IPS DF 6.9 (cell line): ENCODE measurements at regions not wholly inside any gene's neighbourhood (a gene's known extent, or its start where the extent isn't known, plus 50 kb on each side); places are given as distances from the start of the nearest gene placed in this dataset.

ENCODE experiments used
- DNase-seq: peaks from one replicate; pipeline ENCODE4 v3.0.0-alpha.2; 2013; ENCODE audit warnings: low read depth, low spot score
- H3K27ac ChIP-seq: one replicate; pipeline ENCODE4 v1.5.1; 2013; ENCODE audit warnings: low read length, control low read depth
- H3K27me3 ChIP-seq: 2 replicates; pipeline ENCODE4 v1.6.1; 2013; ENCODE audit warnings: mild to moderate bottlenecking, low read length; ENCODE audit not compliant: control insufficient read depth, insufficient read depth
- H3K36me3 ChIP-seq: 2 replicates; pipeline ENCODE4 v1.6.1; 2013; ENCODE audit warnings: low read length; ENCODE audit not compliant: control insufficient read depth, insufficient read depth
- H3K4me1 ChIP-seq: 2 replicates; pipeline ENCODE4 v1.6.1; 2013; ENCODE audit warnings: low read length; ENCODE audit not compliant: control insufficient read depth, insufficient read depth
- H3K4me3 ChIP-seq: 2 replicates; pipeline ENCODE4 v1.5.1; 2013; ENCODE audit warnings: mild to moderate bottlenecking, low read length
- H3K9me3 ChIP-seq: 2 replicates; pipeline ENCODE4 v1.6.1; 2013; ENCODE audit warnings: low read length, inconsistent platforms; ENCODE audit not compliant: control insufficient read depth, insufficient read depth
- WGBS: extraction: QIAGEN DNeasy Blood & Tissue Kit; methylation state at CpG from one replicate; pipeline ENCODE4 v1.1.7; 2013; ENCODE audit warnings: mixed read lengths, missing lambda C conversion rate; ENCODE audit not compliant: insufficient read length, insufficient coverage; 5-methylcytosine and 5-hydroxymethylcytosine counted together

DNA sequence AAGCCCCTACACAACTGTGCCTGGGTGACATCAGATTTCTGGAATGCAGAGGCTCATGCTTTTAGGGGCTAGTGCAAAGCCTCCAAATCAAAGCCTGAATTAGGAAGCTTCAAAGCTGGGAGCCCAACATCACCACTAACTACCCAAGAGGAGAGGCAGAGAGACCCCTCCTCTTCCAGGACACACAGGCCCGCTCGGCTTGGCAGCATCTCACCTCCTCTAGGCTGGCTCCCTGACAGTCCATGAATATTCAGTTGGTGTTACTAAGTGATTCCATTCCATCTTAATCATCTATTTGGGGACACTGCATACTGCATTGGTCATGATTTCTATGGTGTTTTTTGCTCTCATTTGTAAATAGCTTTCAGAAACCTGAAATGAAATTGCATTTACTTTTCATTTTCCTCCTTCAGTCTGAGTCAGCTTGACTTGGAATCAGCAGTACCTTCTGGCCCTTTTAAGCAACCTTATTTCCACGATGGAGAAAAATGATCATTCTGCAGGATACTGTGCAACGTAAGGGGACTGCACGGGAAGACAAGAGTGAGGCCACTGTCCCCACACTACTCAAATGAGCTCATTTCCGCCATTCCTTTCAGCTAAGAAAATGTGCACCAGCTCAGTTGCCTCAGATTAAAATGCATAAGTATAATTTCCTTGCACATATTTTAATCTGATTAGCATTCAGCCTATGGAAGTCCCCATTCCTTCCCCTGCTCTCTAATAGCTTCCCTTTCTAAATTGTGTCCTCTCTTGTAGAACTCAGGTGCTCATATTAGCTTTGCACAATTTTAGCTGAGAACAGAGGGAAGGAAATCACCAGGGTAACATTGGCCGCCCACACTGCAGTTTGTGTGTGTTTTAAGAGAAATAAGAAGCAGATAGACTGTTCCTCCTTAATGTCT lies 219.9 kb downstream of the RFC3 start:
- no peak overlapping the region for H3K27ac ChIP-seq

DNA sequence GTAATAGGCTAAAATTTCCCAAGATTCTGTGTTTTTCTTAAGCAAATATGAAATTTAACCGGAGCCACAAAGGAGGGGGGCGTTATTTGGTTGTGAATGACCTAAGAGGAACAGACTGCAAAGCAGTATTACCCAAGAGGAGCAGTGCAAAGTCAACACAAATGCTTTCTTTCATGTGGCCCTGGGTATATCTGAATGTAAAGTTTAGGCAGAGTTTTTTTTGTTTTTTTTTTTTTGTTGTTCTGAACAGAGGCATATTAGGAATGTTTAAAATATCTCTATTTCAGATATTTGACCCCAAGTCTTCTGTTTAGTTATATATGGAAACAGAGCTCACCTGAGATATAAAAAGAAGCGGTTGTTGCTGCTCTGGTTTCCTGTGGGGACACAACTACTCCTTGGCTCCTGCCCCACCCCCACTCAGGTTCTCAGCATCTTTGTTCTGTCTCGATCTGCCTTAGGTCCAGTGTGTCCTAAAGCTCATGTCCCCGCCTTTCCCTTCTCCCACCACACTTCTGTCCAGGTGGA lies 220.7 kb downstream of the RFC3 start:
- no CpG with 5 or more reads among the region's 5 CpGs for WGBS
- no peaks in the 10 kb centered on the region for H3K36me3 ChIP-seq
- H3K27me3 ChIP-seq: no peaks in the 10 kb centered on the region
- no peaks in the 10 kb centered on the region for H3K9me3 ChIP-seq
- no peak overlapping the region for H3K4me3 ChIP-seq
- no peak for DNase-seq
- no peak overlapping the region for H3K27ac ChIP-seq
- no peaks in the 10 kb centered on the region for H3K4me1 ChIP-seq

More for the DNA sequence above, 219.9 kb downstream of the RFC3 start:
- no peaks in the 10 kb centered on the region for H3K9me3 ChIP-seq
- WGBS: no CpG with 5 or more reads among the region's 7 CpGs
- no peaks in the 10 kb centered on the region for H3K4me1 ChIP-seq
- H3K4me3 ChIP-seq: no peak overlapping the region
- H3K27me3 ChIP-seq: no peaks in the 10 kb centered on the region
- no peaks in the 10 kb centered on the region for H3K36me3 ChIP-seq
- DNase-seq: no peak

DNA sequence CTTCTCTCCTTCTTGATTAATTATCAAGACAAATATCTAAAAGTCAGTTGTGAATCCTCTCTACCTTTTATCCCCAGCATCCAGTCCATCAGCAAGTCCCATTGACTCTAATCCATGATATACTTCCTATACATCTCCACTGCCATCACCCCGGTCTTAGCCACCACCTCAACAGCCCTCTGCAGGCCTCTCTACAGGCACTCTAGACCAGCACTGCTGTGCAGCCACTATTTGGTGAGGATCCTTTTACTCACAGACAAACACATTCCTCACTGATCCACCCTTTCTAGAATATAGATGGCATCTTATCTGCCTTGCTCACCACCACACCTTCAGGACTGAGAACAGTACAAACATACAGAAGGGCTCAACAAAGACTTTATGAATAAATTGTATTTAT lies 221.7 kb downstream of the RFC3 start:
- Histone ChIP-seq H3K27me3 (no peaks in the 10 kb centered on the region), H3K9me3 (no peaks in the 10 kb centered on the region), H3K4me3 (no peak overlapping the region), H3K36me3 (no peaks in the 10 kb centered on the region), H3K4me1 (no peaks in the 10 kb centered on the region), H3K27ac (no peak overlapping the region)
- no peak for DNase-seq
- no CpG with 5 or more reads among the region's 1 CpG for WGBS

DNA sequence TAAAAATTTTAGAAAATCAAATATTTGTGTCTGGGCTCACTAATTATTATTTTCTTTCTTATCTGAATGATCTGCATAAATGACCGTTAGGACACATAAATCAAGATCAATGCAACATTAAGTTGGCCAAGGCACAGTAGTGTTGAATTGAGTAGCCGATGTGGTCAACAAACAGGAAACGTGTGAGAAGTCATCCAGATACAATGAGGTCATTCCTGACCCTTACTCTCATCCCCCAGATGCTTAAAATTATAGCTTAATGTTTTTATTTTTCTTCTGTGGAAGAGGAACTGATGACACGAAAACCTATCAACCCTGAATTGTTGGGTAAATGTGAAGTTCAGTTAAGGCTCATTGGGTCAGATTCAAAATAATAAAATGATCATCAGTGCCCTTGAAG lies 222.9 kb downstream of the RFC3 start:
- Histone ChIP-seq H3K4me3 (no peak overlapping the region), H3K36me3 (no peaks in the 10 kb centered on the region), H3K27me3 (no peaks in the 10 kb centered on the region), H3K27ac (no peak overlapping the region), H3K9me3 (no peaks in the 10 kb centered on the region), H3K4me1 (no peaks in the 10 kb centered on the region)
- no peak for DNase-seq
- no CpG with 5 or more reads among the region's 4 CpGs for WGBS

DNA sequence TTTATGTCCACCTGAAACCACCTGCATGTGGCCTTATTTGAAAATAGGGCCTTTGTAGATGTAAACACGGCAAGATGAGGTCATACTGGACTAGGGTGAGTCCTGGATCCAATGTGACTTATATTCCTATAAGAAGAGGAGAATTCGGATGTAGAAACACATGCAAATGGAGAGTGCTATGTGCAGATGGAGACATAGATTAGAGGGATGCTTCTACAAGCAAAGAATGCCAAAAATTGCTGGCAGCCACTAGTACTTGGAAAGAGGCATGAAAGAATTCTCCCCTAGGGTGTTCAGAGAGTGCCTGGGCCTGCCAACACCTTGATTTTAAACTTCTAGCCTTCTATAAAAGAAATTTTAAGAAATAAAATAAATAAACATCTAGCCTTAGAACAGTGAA lies 226.1 kb downstream of the RFC3 start:
- Histone ChIP-seq H3K4me3 (no peak overlapping the region), H3K9me3 (no peaks in the 10 kb centered on the region), H3K27me3 (no peaks in the 10 kb centered on the region), H3K27ac (no peak overlapping the region), H3K4me1 (no peaks in the 10 kb centered on the region), H3K36me3 (no peaks in the 10 kb centered on the region)
- WGBS: no CpG with 5 or more reads among the region's 2 CpGs
- DNase-seq: no peak

DNA sequence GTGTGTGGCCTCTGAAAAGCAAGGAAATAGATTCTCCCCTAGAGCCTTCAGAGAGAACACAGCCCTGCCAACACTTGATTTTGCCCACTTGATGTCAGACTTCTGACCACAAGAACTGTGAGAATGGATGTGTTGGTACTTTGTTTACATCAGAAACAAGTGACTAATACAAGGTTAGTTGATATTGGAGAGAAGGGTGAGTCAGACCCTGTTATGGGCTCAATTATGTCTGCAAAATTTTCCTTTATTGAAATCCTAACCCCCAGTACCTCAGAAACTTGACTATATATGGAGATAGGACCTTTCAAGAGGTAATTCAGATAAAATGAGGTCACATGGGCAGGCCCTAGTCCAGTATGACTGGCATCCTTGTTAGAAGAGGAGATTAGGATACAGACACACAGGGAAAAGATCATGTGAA lies 226.7 kb downstream of the RFC3 start:
- Histone ChIP-seq H3K9me3 (no peaks in the 10 kb centered on the region), H3K36me3 (no peaks in the 10 kb centered on the region), H3K4me3 (no peak overlapping the region), H3K27ac (no peak overlapping the region), H3K4me1 (no peaks in the 10 kb centered on the region), H3K27me3 (no peaks in the 10 kb centered on the region)
- no peak for DNase-seq

DNA sequence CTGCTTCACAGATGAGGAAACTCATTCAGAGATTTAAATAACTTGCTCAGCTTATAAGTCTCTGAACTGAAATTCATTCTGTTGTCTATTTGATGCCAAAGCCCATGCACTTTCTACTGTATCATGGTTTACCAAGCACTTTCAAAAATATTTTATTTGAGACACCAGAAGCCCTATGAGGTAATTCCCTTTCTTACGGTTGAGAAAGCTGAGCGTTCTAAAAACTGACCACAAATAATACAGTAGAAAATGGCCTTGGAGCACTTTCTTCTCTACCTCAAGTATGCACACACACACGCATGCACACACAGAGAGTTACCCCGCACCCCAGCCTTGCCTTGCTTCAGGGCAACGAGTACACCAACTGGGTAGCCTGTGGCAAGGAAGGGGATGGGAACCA lies 228.5 kb downstream of the RFC3 start:
- DNase-seq: no peak
- no peaks in the 10 kb centered on the region for H3K9me3 ChIP-seq
- H3K36me3 ChIP-seq: no peaks in the 10 kb centered on the region
- no peaks in the 10 kb centered on the region for H3K27me3 ChIP-seq
- H3K4me1 ChIP-seq: no peaks in the 10 kb centered on the region
- WGBS: no CpG with 5 or more reads among the region's 5 CpGs
- H3K4me3 ChIP-seq: no peak overlapping the region
- no peak overlapping the region for H3K27ac ChIP-seq

DNA sequence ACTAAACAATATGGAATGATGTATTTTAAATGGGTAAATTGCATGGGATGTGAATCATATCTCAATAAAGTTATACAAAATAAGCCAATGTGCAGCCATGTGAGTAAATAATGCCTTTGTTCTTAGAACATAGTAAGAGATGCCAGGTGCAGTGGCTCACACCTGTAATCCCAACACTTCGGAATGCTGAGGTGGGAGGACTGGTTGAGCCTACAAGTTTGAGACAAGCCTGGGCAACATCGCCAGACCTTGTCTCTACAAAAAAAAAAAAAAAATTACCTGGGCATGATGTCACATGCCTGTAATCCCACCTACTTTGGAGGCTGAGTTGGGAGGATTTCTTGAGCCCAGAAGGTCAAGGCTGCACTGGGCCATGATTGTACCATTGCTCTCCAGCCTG lies 230.7 kb downstream of the RFC3 start:
- WGBS: no CpG with 5 or more reads among the region's 2 CpGs

DNA sequence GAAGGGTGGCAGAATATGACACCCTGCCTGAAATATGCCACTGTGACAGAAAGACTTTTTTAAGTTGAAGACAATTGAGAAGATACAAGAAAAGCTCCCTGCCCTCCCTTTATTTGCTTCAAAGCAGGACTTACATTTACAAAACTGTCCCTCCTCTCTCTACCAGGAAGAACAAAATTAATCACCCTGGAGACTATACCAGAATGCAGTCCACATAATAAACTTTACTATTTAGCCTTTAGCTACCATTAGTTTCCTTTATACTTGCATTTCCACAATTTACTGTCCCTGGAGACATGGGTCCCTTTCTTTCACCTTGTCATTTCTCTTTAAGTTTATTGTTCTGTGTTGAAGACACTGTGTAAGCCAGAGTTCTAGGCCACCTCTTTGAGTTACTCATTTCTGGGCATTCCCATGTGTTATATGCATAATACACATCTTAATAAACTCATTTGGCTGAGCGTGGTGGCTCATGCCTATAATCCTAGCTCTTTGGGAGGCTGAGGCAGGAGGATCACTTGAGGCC lies 238.8 kb downstream of the RFC3 start:
- no peak for DNase-seq
- Histone ChIP-seq H3K9me3 (no peaks in the 10 kb centered on the region), H3K4me1 (no peaks in the 10 kb centered on the region), H3K36me3 (no peaks in the 10 kb centered on the region), H3K27me3 (no peaks in the 10 kb centered on the region), H3K4me3 (no peak overlapping the region), H3K27ac (no peak overlapping the region)
- WGBS: no CpG with 5 or more reads among the region's 1 CpG

More for the DNA sequence above, 230.7 kb downstream of the RFC3 start:
- Histone ChIP-seq H3K4me1 (no peaks in the 10 kb centered on the region), H3K27me3 (no peaks in the 10 kb centered on the region), H3K27ac (no peak overlapping the region), H3K4me3 (no peak overlapping the region), H3K36me3 (no peaks in the 10 kb centered on the region), H3K9me3 (no peaks in the 10 kb centered on the region)
- no peak for DNase-seq

DNA sequence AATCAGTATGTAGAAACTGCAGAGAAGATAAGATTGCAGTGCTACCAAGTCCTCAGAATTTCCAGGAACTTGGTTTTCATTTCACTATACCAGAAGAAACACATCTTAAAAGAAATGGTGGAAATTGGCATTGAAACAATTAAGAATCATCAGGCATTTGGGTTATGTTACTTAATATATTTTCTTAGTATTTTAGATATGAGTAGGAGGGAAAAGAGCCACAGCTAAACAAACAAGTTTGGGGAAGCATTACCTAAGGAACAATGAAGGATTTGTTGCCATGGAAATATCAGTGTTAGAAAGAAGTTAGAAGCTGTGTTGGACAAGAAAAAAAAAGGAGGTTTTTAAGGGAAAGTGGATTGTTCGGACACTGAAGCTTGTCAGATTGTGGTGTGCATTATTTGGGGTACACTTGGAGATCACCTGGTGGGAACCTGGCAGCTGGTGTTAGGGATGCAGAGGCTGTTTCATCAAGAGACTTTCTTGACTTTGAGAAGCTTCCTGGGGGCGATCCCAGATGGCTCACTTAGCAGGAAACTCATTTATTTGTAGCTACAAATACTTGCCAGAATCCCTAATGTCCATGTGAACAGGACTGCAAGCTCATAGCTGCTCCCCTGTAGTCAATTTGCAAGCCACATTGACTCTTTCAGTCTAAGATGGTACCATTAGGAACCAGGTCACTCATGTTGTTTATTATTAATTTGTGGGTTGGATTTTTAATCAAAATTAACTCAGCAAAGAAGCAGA lies 246.7 kb downstream of the RFC3 start:
- Histone ChIP-seq H3K36me3 (no peaks in the 10 kb centered on the region), H3K27me3 (no peaks in the 10 kb centered on the region), H3K27ac (no peak overlapping the region), H3K4me1 (no peaks in the 10 kb centered on the region), H3K4me3 (no peak overlapping the region), H3K9me3 (no peaks in the 10 kb centered on the region)
- no CpG with 5 or more reads among the region's 2 CpGs for WGBS
- DNase-seq: no peak
